GM21526 (cell line): ENCODE measurements at regions not wholly inside any gene's neighbourhood (a gene's known extent, or its start where the extent isn't known, plus 50 kb on each side); places are given as distances from the start of the nearest gene placed in this dataset.

Experiments used
- ATAC-seq: cut with Tn5 transposase; IDR thresholded peaks from one replicate; pipeline ENCODE4 v1.9.1; 2021; ENCODE audit warnings: moderate library complexity; ENCODE audit not compliant: unreplicated experiment, low FRiP score

- no peak for ATAC-seq
Observed at GRCh38 chr4:29423836-29424721, 1296.1 kb upstream of the PCDH7 start.

- ATAC-seq, result no peak
Observed at GRCh38 chr4:29453303-29453820, 1266.8 kb upstream of the PCDH7 start.

GRCh38 chr4:29459926-29460325 lies 1260.2 kb upstream of the PCDH7 start:
- no peak for ATAC-seq

- ATAC-seq, result no peak
Observed at GRCh38 chr4:29467044-29467717, 1253.0 kb upstream of the PCDH7 start.
